ENCODE measurements at regions not wholly inside any gene's neighbourhood (a gene's known extent, or its start where the extent isn't known, plus 50 kb on each side); places are given as distances from the start of the nearest gene placed in this dataset.

DNA sequence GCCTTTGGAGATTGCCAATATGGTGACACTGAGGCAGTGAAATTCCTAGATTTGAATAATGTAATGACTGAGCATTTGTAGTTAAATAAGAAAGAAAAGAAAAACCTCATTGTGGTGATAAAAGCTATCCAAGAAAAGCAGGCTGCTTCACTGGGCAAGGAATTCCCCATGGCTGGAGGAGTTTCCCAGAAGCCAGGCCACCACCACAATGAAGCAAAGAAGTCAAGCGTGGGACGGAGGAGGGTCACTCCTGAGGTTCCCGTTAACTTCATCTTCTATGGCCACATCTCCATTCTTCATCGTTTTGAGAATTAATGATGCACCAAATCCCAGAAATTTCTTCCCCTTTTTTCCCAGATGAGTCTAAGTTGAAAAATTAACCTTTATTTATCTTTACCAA is 185.8 kb upstream of the BCL6 start:
- DNase-seq (ENCODE audit: low spot score), result no peak

DNA sequence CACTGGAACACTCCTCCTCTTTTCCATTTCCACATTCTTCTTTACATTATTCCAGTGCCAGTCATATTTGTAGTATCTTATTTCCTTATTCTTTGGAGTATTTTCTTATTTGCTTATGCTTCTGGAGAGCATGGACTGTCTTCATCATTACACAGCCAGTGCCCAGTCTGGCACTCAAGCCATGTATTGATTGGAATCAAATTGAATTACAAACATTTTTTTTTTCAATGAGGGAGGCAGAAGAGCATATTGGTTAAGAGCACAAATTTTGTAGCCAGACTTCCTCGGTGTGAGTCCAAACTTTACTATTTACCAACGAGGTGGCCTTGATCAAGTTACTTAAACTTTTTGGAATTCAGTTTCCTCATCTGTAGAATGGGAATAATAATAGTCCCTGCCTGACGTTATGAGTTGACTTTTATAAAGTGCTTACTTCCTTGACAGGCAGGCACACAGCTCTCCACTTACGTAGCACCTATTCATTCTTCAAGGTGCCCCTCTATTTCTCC is 186.6 kb upstream of the BCL6 start:
- no peak for DNase-seq (ENCODE audit: low spot score)

- no peak for DNase-seq (ENCODE audit: low spot score)
Observed at GRCh38 chr3:187932530-187932929, 187.3 kb upstream of the BCL6 start.

DNA sequence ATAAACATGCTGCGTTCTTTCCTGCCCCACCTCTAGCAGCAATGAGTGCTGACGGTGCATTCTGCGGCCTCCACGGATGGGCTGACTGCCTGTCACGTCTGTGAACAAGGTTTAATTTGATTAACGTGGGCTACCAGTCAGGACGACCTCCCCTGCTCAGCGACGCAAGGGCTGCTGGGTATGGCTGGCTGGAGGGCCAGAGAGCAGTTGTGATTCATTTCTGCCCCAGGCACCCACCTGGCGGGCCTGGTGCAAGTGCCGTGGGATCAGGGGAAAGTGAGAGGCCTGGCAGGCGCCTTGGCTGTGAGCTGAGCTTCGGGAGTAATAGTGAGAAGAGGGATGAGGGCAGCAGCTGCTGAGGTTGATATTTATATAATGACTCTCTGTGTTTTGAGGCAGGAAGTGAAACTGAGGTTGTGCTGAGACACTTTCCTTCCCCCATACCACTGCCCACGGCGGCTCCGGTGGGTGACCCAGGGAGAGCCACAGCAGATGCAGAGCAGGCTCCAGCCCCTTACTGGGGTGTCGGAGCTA is 190.4 kb upstream of the BCL6 start:
- DNase-seq (ENCODE audit: low spot score), result no peak

DNA sequence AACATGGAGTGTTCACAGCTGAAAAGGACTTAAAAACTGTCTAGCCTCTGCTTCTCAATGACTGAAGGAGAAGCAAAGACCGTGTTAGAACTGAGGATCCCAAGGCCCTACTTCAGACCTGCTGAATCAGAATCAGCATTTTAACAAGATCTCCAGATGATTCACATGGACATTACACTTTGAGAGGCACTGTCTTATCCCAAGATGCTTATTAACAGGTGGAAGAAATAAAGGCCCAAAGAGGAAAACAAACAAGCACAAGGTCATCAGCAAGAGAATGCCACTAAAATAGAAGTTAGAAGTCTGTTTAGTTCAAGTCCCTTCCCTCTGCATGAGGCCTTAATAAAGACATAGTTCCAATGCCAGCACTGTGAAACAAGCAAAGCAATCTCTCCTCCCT is 191.4 kb upstream of the BCL6 start:
- DNase-seq (ENCODE audit: low spot score), result no peak

DNA sequence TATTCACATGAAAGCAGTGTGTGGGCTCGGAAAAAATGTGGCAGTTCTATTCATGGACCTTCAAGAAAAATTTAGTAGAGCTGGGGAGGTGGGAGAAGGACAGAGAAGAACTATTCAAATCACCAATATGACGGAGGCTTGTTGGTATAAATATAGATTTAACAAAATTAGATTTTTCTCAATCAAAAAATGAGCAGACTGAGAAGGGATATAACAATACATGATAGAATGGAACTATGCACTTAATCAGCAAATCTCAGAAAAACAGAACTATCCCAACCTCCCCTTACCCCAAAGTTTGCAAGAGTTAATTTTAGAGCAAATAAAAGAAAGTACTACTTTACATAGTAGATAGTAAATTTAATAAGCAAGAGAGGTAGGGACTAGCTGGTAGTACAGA is 194.6 kb upstream of the BCL6 start:
- no peak for DNase-seq (ENCODE audit: low spot score)

GRCh38 chr3:187941135-187941847 is 196.0 kb upstream of the BCL6 start:
- no peak for DNase-seq (ENCODE audit: low spot score)

GRCh38 chr3:187941848-187942194 is 196.6 kb upstream of the BCL6 start:
- no peak for DNase-seq (ENCODE audit: low spot score)

GRCh38 chr3:187942658-187943241 is 197.5 kb upstream of the BCL6 start:
- no peak for DNase-seq (ENCODE audit: low spot score)

GRCh38 chr3:187943677-187944389 is 198.6 kb upstream of the BCL6 start:
- no peak for DNase-seq (ENCODE audit: low spot score)

- DNase-seq (ENCODE audit: low spot score), result no peak
Observed at GRCh38 chr3:187944390-187945179, 199.3 kb upstream of the BCL6 start.

DNA sequence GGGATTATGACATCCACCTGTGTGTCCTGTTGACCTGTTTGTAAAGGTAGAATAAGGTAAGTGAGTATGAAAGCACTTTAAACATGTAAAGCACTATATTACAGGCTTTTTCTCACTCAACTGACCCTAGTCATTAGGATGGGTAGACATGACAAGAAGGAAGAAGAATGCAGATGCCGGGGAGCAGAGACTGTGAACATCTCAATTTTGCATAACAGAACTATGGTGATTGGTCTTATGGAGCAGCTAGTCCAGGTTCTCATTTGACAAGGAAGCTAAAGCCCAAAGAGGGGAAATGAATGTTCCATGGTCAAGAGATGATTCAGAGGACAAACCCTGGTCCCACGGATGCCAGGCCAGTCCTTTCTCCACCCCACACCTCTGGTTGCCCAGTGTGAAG is 200.1 kb upstream of the BCL6 start:
- DNase-seq (ENCODE audit: low spot score), result no peak

- DNase-seq (ENCODE audit: low spot score), result no peak
Observed at GRCh38 chr3:187946163-187946691, 201.0 kb upstream of the BCL6 start.

DNA sequence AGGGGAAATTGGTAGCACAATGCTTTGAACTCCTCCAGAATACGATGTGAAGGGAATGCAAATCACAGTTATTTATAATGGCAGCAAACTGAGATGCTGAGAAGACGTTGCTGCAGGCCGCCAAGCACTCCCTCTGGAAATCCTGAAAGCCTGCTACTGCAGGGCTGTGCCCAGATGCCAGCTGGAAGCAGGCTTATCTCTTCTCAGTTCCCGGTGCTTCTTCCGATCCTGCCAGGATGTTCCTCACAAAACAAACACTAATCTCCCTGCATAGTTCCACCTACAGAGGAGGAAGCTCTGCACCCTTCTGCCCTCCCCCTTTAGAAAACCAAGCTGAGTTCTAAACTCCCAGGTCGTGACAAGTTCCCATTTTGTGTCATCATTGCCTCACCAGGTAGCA is 201.7 kb upstream of the BCL6 start:
- no peak for DNase-seq (ENCODE audit: low spot score)

DNA sequence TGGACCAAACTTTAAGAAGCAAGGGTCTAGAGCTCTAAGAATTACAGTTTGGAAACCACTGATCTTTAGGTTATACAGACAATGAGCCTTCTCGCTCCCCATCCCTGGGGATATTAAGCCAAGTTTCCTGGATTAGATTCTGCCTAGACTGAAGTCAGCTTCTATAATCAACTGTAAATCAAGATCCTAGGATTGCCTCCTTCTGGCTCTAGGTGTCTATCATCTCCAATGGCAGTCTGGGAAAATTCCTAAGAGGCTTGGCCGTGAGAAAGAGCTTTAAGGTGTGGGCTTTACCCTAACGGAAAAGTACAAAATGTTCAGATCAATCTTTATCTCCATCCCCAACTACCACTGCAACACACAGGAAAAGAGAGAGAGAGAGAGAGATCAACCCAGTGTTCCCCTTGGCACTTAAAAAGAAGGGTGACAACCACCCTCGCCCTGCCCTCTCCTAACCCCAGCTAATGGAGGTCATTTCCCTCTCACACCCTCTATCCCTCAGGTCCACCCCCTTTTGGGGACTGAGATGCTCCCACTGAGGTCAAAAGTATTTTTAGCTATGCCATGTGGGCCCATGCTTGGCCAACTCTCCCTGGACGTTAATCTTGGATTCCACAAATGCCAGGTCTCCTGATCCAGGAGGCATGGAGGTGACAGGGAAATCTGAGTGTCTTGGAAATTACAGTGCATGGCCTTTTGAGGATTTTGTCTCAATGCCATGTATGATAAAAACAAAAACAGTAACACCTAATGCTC is 202.8 kb upstream of the BCL6 start:
- DNase-seq (ENCODE audit: low spot score), result no peak

GRCh38 chr3:187949093-187949820 is 204.0 kb upstream of the BCL6 start:
- no peak for DNase-seq (ENCODE audit: low spot score)

DNA sequence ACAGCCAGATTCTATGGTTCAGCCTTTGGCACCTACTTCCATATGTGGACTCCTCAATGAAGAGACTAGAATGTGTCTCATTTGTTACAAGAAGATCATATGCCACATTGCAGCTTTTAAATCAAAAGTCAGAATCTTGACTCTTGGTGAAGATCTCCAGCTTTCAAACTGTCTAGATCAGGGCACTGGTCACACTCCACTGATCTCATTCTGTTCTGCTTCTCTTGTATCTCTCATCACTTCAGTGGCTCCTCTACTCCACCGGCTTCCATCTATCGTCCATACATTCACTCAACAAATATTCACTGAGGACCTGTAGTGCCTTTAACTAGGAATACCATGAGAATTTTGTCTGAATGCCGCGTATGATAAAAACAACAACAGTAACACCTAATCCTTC is 203.3 kb upstream of the LPP start:
- no peak for DNase-seq (ENCODE audit: low spot score)

DNA sequence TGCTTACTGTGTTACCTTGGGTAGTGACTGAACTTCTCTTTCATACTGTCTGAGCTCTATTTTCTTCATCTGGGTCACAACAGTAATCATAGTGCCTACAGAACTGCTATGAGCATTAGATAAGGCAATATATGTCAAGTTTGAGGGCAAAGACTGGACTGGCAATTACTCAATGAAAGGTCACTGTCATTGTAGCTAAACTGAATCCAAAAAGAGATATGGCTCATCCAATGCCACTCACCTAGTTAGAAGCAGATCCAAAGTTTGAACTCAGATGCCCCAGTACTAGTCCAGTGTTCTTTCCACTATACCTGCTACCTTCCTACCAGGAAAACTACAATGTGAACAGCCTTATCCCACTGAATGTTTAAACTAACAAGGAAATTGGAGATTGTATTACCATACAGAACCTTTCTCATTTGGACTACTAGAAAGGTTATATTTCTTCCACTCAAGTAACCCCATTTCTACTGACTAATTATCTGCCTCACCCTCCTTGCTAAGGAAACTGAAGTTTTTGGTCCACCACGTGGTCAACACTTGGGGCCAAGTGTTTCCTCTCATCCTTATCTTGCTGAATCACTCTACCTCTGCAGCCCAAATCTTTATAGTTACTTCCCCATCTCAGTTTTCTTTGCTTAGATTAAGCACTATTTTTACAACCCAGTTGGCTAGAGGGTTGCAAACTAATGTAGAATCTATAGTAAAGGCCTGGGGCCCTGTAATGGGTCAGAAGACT is 202.3 kb upstream of the LPP start:
- no peak for DNase-seq (ENCODE audit: low spot score)

GRCh38 chr3:187952849-187953248 is 201.1 kb upstream of the LPP start:
- DNase-seq (ENCODE audit: low spot score), result no peak

GRCh38 chr3:187954516-187954872 is 199.5 kb upstream of the LPP start:
- no peak for DNase-seq (ENCODE audit: low spot score)
